ENCODE measurements at regions not wholly inside any gene's neighbourhood (a gene's known extent, or its start where the extent isn't known, plus 50 kb on each side); places are given as distances from the start of the nearest gene placed in this dataset.

DNA sequence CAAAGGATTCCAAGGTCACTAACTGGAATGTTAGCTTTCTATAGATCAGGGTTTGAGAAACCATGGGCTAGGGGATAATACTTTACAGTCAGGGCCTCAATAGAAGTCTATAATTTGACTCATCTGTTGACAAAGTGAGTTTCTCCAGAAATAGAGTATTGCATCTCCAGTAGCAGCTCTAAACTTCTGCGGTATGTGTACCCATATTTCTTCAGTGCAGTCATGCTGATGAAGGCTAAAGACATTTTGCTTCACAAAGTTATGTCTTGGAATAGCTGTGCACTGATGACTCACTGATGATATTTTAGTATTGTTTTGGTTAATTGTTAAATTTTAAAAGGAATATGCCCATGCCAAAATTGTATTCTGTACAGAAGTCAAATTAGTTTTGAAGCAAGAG, 464.9 kb upstream of the AMOT start:
- TF ChIP-seq, protein P1, sequence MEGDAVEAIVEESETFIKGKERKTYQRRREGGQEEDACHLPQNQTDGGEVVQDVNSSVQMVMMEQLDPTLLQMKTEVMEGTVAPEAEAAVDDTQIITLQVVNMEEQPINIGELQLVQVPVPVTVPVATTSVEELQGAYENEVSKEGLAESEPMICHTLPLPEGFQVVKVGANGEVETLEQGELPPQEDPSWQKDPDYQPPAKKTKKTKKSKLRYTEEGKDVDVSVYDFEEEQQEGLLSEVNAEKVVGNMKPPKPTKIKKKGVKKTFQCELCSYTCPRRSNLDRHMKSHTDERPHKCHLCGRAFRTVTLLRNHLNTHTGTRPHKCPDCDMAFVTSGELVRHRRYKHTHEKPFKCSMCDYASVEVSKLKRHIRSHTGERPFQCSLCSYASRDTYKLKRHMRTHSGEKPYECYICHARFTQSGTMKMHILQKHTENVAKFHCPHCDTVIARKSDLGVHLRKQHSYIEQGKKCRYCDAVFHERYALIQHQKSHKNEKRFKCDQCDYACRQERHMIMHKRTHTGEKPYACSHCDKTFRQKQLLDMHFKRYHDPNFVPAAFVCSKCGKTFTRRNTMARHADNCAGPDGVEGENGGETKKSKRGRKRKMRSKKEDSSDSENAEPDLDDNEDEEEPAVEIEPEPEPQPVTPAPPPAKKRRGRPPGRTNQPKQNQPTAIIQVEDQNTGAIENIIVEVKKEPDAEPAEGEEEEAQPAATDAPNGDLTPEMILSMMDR (IDR thresholded peaks at IDR 0.05 in 8 of 11, conservative IDR thresholded peaks at IDR 0.05 in 3 of 11) = no peak
- TF ChIP-seq POLR2AphosphoS5 (IDR thresholded peaks at IDR 0.05) = no peak
